ENCODE measurements at regions not wholly inside any gene's neighbourhood (a gene's known extent, or its start where the extent isn't known, plus 50 kb on each side); places are given as distances from the start of the nearest gene placed in this dataset.

- TF ChIP-seq CTCF (IDR thresholded peaks at IDR 0.05; ENCODE audit: poor library complexity, severe bottlenecking) (no peak), POLR2AphosphoS5 (IDR thresholded peaks at IDR 0.05) (no peak), TAF1 (IDR thresholded peaks at IDR 0.05; ENCODE audit: low read depth) (no peak), EZH2 (IDR thresholded peaks at IDR 0.05; ENCODE audit: borderline replicate concordance, insufficient read depth, low read length, poor library complexity, severe bottlenecking) (no peak), EP300 (conservative IDR thresholded peaks at IDR 0.05; ENCODE audit: poor library complexity, severe bottlenecking) (no peak), REST (IDR thresholded peaks at IDR 0.05; ENCODE audit: borderline replicate concordance) (no peak)
These were observed 88.1 kb upstream of the STMND1 start for GRCh38 chr6:17013701-17014100.
